ENCODE measurements at regions not wholly inside any gene's neighbourhood (a gene's known extent, or its start where the extent isn't known, plus 50 kb on each side); places are given as distances from the start of the nearest gene placed in this dataset.

- in situ Hi-C loops (cut with MboI; ENCODE audit: low sequenced_read_pairs), result no loop called here
Observed at GRCh38 chr22:46052801-46053562, 76.0 kb upstream of the WNT7B start.

DNA sequence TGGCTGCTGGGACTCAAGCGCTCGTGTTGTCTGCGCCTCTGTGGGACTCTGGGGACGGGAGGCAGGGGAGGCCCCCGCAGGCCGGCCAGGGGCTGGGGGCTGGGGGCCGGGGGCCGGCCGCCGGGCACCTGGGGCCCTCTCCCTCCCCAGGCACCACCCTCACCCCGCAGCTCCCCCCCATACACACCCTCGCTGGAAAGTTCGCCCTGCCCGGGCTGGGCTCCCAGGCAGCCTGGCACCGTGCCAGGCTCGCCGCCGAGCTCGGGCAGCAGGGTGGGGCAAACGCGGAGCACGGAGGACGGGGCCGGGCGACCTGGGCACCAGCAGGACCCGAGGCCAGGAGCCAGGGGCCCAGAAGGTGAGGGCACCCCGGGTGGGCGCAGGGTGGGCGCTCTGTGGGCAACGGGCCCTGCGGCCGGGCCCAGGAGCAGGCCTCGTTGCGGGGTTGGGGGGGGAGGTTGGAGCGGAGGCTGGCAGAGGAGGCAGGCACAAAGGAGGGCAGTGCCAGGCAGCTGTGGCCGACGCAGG is 76.7 kb upstream of the WNT7B start:
- in situ Hi-C loops (cut with MboI; ENCODE audit: low sequenced_read_pairs), result no loop called here

- in situ Hi-C loops (cut with MboI; ENCODE audit: low sequenced_read_pairs), result no loop called here
Observed at GRCh38 chr22:46054091-46055073, 77.4 kb upstream of the WNT7B start.

DNA sequence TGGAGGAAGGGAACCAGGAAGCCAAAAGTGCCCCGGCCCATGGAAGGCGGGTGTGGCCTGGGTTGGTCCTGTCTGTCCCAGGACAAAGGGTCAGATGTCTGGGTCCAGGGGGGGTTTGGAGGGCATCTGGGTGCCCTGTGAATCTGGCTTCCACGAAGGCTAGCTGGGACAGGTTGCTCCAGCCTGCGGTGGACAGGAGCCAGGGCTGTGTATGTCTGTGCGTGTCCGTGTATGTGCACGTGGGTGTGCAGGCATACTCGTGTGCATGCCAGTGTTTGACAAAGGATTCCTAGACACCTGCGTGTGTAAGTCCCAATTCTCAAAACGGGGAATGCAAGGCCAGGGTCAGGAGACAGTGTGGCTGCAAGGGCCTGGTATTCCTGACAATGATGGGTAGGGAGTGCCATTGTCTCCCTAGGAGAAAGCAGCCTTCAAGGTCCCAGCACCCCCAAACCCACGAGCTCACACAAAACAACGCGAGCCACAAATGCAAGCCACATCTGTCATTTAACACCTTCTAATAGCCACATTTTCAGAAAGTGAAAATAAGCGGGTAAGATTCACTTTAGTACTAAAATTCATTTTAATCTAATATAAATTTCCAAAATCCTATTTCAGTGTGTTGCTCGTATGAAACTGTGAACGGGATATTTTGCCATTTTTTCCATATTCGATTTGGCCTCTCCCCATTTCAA is 78.4 kb upstream of the WNT7B start:
- in situ Hi-C loops (cut with MboI; ENCODE audit: low sequenced_read_pairs), result no loop called here

DNA sequence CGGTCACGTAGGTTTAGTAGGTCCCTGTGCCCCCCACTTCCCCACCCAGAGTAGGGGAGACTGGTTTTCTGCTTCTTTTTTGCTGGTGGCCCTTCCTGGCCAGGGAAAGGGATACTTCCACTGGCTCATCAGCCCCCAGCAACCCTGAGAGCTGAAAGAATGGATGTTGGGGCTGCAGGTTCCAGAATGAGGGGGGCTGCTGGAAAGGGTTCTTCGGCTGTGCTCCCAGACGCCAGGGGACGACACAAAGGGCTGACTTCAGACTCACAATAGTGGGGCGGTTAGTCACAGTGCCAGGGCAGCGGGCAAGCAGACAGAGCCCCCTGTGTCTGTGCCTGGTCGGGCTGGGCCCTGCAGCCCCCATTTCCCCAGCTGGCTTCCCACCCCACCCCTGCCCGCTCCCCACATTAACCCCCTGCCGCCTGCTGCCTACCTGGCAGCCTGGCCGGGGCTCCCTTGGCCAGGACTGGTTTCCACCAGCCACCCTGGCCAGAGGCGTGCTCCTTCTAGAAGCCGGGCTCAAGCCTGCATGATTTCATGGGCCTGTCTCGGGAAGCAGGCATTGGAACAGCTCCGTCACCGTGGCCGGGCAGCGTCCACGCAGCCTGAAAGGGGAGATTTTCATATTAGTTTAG is 79.1 kb upstream of the WNT7B start:
- in situ Hi-C loops (cut with MboI; ENCODE audit: low sequenced_read_pairs), result no loop called here

DNA sequence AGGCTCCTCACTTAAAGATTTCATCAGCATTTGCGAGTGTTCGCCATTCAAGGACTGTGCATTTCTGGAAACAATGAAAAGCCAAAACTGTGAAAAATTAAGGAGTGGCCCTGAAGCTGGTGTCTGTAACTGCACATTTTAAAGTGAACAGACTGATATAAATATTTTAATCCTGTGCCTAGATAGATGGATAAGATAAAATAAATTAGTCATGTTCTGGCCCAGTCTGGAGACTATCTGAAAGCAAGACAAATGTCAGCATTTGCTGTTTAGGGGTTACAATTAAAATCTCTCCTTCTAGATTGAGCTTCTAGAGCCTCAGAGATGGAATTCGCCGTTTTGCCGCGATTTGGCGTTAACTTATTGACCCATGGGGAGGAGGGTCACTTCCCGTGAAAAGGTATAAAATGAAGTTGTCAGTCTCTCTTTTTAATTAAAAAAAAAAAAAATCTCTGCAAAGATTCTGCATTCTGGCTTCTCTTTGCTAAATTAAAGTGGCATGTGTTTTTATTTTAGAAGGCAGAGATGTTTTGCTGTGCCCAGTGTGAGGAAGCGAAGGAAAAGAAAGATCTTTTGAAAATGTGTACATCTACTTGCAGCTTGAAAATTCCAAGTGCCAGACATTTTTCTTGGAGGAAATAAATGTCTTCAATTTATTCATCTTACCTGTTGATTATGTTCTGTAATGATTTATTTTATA is 79.7 kb upstream of the WNT7B start:
- in situ Hi-C loops (cut with MboI; ENCODE audit: low sequenced_read_pairs), result no loop called here

DNA sequence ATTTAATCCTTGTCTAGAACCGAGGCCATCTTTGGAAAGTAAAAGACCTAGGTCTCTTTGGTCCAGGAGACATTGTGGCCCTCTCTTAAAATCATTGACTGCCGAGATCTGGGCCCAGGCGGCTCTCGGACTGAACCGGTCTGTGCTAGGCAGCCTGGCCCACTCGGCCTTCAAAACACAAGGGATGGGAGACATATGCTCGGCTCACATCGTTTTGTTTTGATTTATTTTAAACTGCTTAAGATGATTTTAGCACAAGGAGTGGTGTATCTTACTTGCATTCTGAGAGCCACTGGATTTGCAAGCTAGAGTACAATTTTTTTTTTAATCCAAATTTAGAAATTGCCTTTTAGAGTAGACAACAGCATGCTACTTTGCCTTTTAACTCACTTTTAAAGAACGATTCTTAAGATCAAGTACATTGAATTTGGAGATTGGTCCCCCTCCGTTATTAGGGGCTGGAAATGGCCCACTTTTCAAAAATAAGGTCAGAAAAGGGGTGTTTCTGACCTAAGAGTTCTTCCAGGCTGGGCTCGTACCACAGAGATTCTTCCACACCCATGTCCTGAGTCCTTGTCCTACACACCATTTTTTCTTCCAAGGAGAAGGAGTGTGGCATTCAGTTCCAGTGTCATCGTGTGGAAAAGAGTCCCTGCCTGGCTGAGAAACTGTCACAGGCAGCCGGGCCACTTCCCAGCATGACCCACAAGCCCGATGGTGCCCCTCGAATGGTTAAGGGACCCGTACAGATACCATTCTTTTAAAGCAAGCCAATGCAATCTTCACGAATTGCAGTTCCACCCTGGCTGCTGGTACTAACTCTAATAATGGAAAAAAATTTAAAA is 80.5 kb upstream of the WNT7B start:
- in situ Hi-C loops (cut with MboI; ENCODE audit: low sequenced_read_pairs), result no loop called here

GRCh38 chr22:46058091-46058420 is 81.1 kb upstream of the WNT7B start:
- in situ Hi-C loops (cut with MboI; ENCODE audit: low sequenced_read_pairs), result no loop called here

DNA sequence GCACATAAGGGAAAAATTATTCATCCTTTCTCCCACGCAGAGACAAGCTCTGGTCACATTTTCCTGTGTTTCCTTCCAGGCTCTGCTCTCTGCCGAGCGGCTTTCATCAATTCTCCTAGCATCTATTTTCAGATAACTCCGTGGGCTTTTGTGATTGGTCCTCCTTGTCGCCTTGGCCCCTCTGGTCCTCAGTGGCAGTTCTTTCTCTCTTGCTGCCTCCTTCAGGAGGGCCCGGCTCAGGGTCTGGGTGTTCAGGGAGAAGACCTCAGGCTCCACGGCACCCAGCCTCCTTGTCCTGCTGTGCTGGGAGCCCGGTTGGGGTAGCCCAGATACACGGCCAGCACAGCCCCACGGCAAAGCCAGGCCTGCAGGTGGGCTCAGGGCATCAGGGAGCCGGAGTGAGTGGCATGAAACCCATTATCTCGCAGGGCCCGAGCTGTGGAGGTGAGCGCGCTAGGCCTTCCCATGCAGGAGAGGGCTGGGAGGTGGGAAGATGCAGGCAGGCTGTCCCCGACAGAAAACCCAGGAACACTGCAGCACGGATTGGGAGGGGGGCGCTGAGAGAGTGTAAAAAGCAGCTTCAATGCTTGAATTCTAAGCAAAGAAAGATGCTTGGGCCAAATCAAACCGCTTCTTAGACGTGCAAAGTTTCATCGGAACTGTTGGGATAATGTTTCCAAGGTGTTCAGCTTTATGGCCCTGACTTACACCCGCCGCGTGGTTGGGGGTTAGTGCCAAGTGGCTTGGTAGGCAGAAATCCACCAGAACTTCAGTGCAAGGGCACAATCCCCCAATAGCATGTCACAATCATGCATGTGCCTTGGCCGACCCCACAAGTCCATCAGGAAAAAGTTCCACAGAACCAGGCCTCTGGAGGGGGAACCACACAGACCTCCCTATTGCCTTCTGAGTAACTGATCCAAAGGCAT is 81.9 kb upstream of the WNT7B start:
- in situ Hi-C loops (cut with MboI; ENCODE audit: low sequenced_read_pairs), result no loop called here

GRCh38 chr22:46060292-46061123 is 83.5 kb upstream of the WNT7B start:
- in situ Hi-C loops (cut with MboI; ENCODE audit: low sequenced_read_pairs), result no loop called here

DNA sequence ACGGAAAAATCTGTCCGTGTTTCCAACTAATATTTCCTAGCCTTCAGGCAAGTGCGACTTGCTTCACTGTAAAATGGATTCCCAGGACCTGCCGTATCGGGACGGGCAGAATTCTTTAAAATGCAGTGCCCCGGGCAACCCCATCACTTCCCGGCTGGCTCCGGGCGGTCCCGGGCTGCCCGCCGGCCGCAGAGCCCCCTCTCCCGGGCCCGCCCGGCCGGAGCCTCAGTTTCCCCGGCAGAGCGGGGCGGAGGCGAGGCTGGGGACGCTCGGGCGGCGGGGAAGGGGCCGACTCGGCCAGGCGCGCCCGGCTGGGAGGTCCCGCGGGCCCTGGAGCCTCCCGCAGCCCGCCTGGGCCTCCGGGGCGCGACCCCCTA is 84.2 kb upstream of the WNT7B start:
- in situ Hi-C loops (cut with MboI; ENCODE audit: low sequenced_read_pairs), result no loop called here

DNA sequence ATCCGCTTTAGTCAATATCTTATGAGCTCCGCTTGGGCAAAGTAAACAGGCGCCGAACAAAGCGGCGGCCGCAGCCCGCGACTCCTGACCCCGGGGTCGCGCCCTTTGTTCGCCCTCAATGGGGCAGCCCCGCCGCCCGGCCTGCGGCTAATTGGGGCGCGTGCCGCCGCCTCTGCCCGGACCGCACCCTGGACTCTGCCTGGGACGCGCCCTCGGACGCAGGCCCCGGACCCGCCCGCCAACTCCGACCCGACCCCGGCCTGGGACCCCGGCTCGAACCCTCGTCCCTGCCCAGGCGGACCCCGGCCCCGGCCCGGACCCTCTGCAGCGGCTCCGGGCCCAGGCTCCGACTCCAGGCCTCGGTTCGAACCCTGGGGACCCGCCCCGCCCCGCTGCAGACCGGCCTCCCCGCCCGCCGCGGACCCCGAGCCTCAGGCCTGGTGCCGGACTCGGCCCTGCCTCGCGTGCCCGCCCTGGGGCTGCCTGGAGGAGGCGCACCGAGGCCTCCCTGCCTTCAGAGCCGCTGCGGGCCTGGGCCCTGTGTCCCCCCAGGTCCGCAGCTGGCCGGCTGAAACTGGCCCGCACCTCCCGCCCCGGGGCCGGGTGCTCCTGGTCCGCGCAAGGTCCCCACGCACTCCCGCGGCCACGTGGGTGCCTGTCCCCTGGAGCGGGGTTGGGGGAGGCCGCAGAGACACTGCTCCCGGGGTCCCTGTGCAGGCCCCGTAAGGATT is 84.7 kb upstream of the WNT7B start:
- in situ Hi-C loops (cut with MboI; ENCODE audit: low sequenced_read_pairs), result no loop called here

- in situ Hi-C loops (cut with MboI; ENCODE audit: low sequenced_read_pairs), result no loop called here
Observed at GRCh38 chr22:46062232-46062615, 85.3 kb upstream of the WNT7B start.

DNA sequence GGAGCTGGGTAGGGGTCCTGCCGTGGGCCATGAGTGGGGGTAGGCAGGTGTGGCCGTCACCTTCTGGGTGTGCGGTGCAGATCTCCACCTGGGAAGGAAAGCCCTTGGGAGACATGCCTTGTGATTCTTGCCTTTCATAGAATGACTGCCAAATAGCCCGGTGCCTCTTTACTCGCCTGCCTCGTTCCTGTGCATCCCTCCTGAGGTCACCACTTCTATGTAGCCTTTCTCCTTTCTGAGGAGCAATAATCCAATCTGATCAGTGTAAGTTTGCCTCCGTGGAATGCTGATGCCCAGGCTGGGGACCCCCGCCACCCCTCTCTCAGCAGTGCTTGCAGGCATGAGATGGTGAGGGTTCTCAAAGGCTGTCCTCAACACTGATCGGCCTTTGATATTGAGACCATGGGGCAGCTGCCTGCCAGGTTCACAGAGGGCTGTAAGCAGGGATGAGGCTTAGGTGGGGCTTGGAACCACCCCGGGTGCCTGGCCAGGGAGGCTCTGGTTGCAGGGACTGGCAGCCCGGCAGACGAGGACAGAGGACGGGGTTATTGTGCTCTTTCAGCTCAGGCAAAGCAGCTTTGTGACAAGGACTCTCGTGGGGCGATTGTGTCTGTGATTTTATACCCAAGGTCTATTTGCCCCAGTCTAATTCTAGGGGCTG is 86.1 kb upstream of the WNT7B start:
- in situ Hi-C loops (cut with MboI; ENCODE audit: low sequenced_read_pairs), result no loop called here

DNA sequence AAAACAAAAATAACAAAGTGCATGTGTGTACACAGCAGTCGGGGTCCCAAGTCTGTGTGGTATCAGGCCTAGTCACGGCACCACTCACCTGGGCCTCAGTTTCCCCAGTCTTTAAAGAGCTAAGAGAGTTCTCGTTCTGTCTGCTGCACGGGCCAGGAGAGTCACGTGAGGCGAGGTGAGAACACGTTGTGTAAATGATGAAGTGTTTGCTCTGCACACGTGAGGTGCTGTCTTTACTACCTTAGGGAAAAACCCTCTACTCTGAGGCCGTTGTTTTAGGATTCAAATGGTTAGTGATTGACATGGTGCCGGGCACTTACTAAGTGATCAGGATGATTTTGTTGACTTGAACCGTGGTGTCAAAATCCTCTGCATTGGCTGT is 86.5 kb upstream of the PPARA start:
- in situ Hi-C loops (cut with MboI; ENCODE audit: low sequenced_read_pairs), result no loop called here

- in situ Hi-C loops (cut with MboI; ENCODE audit: low sequenced_read_pairs), result no loop called here
Observed at GRCh38 chr22:46064228-46064965, 85.9 kb upstream of the PPARA start.
